Vagina (tissue), 2 donors: ENCODE measurements at regions not wholly inside any gene's neighbourhood (a gene's known extent, or its start where the extent isn't known, plus 50 kb on each side); places are given as distances from the start of the nearest gene placed in this dataset.

Experiments
- DNase-seq, 2 donors: peaks; one replicate each; pipeline ENCODE4 v3.0.0-alpha.2; 2017; ENCODE audit errors: extremely low spot score in 2 of 2
- H3K27ac ChIP-seq: fragments of 200-600 bp; sonication (generic); one replicate; pipeline ENCODE4 v1.5.1; 2019
- H3K27me3 ChIP-seq: fragments of 200-600 bp; sonication (generic); one replicate; pipeline ENCODE4 v1.5.1; 2019
- H3K36me3 ChIP-seq, 2 donors: fragments of 200-600 bp; sonication (generic); one replicate each; pipeline ENCODE4 v1.5.1; 2017 to 2019
- H3K4me1 ChIP-seq: fragments of 200-600 bp; sonication (generic); one replicate; pipeline ENCODE4 v1.5.1; 2019
- H3K4me3 ChIP-seq, 2 donors: fragments of 200-600 bp; sonication (generic); 1 replicate in 1 of 2; 2 replicates in 1 of 2; pipeline ENCODE4 v1.5.1; 2016 to 2019
- H3K9me3 ChIP-seq: fragments of 200-600 bp; sonication (generic); one replicate; pipeline ENCODE4 v1.5.1; 2019
- POLR2A ChIP-seq, 2 donors: fragments of 450-650 bp; IDR thresholded peaks; one replicate each; pipeline ENCODE4 v1.6.1; 2017; ENCODE audit warnings: antibody characterized with exemption in 2 of 2, mild to moderate bottlenecking in 2 of 2, moderate library complexity in 2 of 2
- POLR2AphosphoS5 ChIP-seq, 2 donors: sonication (generic); formaldehyde crosslinking; IDR thresholded peaks; one replicate each; pipeline ENCODE4 v1.9.0; 2017; ENCODE audit warnings: antibody characterized with exemption in 2 of 2, mild to moderate bottlenecking in 2 of 2, low read depth in 1 of 2; ENCODE audit not compliant: insufficient read depth in 1 of 2
- intact Hi-C: fragments of 100-400 bp; cut with DNase I; formaldehyde crosslinking; loops from one replicate; pipeline ENCODE4 v1.15.1; 2023
- TF ChIP-seq, protein P1 (sequence below), 3 experiments: fragments of 450-650 bp in 2 of 3; fragments of 200-600 bp in 1 of 3; sonication (generic) in 1 of 3; IDR thresholded peaks; one replicate each; pipeline ENCODE4 v1.5.1; 2017 to 2019; ENCODE audit warnings: antibody characterized with exemption in 3 of 3, mild to moderate bottlenecking in 2 of 3, moderate library complexity in 2 of 3

DNA sequence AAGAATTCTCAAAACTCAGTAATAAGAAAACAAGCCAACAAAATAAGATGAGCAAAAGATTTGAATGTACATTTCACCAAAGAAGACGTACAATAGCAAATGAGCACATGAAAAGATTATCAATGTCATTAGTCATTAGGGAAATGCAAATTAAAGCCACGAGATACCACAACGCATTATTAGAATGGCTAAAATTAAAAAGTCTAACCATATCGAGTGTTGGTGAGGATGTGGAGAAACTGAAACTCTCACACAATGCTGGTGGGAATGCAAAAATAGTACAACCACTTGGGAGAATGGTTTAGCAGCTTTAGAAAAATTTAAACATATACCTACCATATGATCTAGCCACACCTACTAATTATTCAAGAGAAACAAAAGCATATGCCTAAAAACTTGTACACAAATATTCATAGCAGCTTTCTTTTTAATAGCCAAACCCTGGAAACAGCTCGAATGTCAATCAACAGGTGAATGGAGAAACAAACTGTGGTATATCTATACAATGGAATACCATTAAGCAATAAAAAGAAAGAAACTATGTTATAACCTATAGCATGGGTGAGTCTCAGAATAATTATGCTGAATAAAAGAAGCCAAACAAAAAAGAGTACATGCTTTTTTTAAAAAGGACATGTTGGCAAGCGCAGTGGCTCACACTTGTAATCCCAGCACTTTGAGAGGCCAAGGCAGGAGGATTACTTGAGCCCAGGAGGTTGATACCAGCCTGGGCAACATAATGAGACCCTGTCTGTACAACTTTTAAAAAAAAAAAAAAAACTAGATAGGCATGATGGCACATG lies 103.6 kb downstream of the LITAF start:
- H3K27me3 ChIP-seq = no peaks in the 10 kb centered on the region
- no peaks in the 10 kb centered on the region for H3K9me3 ChIP-seq
- TF ChIP-seq, protein P1, sequence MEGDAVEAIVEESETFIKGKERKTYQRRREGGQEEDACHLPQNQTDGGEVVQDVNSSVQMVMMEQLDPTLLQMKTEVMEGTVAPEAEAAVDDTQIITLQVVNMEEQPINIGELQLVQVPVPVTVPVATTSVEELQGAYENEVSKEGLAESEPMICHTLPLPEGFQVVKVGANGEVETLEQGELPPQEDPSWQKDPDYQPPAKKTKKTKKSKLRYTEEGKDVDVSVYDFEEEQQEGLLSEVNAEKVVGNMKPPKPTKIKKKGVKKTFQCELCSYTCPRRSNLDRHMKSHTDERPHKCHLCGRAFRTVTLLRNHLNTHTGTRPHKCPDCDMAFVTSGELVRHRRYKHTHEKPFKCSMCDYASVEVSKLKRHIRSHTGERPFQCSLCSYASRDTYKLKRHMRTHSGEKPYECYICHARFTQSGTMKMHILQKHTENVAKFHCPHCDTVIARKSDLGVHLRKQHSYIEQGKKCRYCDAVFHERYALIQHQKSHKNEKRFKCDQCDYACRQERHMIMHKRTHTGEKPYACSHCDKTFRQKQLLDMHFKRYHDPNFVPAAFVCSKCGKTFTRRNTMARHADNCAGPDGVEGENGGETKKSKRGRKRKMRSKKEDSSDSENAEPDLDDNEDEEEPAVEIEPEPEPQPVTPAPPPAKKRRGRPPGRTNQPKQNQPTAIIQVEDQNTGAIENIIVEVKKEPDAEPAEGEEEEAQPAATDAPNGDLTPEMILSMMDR (IDR thresholded peaks at IDR 0.05) = no peak
- no peak for TF ChIP-seq POLR2AphosphoS5 (IDR thresholded peaks at IDR 0.05; ENCODE audit: insufficient read depth in 1 of 2, low read depth in 1 of 2)
- no peak for TF ChIP-seq POLR2A (IDR thresholded peaks at IDR 0.05)
- no peak overlapping the region for H3K27ac ChIP-seq
- intact Hi-C loops = loop anchor here (10.0 kb wide), 1 partner anchor 58 kb away; no protein-coding TSS in a partner anchor
- no peak for DNase-seq
- H3K4me3 ChIP-seq = no peak overlapping the region
- H3K36me3 ChIP-seq = no peaks in the 10 kb centered on the region
- H3K4me1 ChIP-seq = no peaks in the 10 kb centered on the region

DNA sequence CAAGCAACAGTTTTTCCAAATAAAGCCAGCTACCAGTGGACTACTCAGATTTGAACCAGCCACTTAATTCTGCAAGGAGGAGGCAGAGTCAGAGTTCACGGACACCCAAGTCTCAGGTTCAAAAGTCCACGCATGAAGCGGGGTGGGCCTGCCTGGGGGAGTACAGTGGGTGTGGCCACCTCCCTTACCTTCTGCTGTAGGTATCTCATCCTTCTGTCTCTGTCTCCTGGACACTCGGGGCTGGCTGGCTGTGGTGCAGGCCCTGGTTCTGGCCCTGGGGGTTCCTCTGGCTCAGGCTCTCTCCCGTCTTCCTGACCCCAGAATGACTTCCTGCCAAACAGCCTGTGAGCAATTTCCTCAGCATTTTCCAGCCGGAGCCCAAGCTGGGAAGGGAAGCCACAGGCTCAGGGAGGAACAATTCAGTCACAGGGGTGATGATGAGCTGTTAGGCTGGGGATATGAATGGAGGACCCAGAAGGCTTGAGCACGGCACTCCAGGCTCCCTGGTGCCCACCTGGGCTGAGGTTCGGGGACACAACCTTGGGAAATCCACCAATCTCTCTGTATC lies 101.9 kb downstream of the LITAF start:
- intact Hi-C loops = loop anchor here (10.0 kb wide), 1 partner anchor 60 kb away; no protein-coding TSS in a partner anchor
- Histone ChIP-seq H3K36me3 (no peaks in the 10 kb centered on the region), H3K4me3 (no peak overlapping the region), H3K9me3 (no peaks in the 10 kb centered on the region), H3K4me1 (no peaks in the 10 kb centered on the region), H3K27ac (no peak overlapping the region), H3K27me3 (no peaks in the 10 kb centered on the region)
- TF ChIP-seq POLR2A (IDR thresholded peaks at IDR 0.05) = no peak
- TF ChIP-seq, protein P1 (IDR thresholded peaks at IDR 0.05) = no peak
- no peak for TF ChIP-seq POLR2AphosphoS5 (IDR thresholded peaks at IDR 0.05; ENCODE audit: insufficient read depth in 1 of 2, low read depth in 1 of 2)
- no peak for DNase-seq

DNA sequence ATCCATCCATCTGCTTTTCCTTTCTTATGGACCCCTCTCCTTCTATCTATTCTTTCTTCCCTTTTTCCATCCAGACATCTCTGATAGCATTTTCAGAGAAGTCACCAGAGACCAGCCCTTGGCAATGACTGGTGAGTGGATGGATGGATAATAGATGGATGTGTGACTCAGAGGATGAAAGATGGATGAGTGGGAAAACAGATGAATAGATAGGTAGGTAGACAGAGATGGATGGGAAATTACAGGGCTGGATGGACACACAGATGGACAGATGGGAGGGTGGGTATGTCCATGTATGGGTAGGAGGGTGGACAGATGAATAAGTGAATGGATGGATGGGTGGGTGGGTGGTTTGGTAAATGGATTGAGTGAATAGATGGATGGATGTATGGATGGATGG lies 101.0 kb downstream of the LITAF start:
- Histone ChIP-seq H3K36me3 (no peaks in the 10 kb centered on the region), H3K27me3 (no peaks in the 10 kb centered on the region)
- intact Hi-C loops = loop anchor here (10.0 kb wide), 1 partner anchor 61 kb away; no protein-coding TSS in a partner anchor

DNA sequence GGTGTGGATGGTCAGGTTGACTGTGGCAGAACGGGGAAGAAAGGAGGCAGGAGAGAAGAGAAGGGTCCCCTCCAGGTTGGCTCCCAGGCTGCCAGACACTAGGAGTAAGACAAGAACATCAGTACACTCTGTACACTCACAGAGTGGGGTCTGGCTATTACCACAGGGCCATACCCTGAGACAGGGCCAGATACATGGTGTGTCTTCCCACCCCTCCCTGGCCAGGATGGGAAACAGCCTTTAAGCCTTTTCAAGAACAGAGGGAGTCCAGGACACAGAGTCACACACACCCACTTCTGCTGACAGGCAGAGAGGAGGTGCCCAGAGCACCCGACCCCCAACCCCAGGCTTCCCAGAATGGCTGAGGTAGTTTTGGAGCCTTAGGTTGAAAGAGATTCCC lies 99.4 kb downstream of the LITAF start:
- no peaks in the 10 kb centered on the region for H3K27me3 ChIP-seq
- DNase-seq = no peak
- no peak overlapping the region for H3K4me3 ChIP-seq
- TF ChIP-seq, protein P1 (IDR thresholded peaks at IDR 0.05) = no peak
- no peak for TF ChIP-seq POLR2AphosphoS5 (IDR thresholded peaks at IDR 0.05; ENCODE audit: insufficient read depth in 1 of 2, low read depth in 1 of 2)
- TF ChIP-seq POLR2A (IDR thresholded peaks at IDR 0.05) = no peak
- H3K4me1 ChIP-seq = no peaks in the 10 kb centered on the region
- no peaks in the 10 kb centered on the region for H3K9me3 ChIP-seq
- no peak overlapping the region for H3K27ac ChIP-seq
- intact Hi-C loops = loop anchor here (10.0 kb wide), 1 partner anchor 62 kb away; no protein-coding TSS in a partner anchor
- H3K36me3 ChIP-seq = no peaks in the 10 kb centered on the region

More for the DNA sequence above, 101.0 kb downstream of the LITAF start:
- TF ChIP-seq, protein P1 (IDR thresholded peaks at IDR 0.05) = no peak
- no peak for TF ChIP-seq POLR2AphosphoS5 (IDR thresholded peaks at IDR 0.05; ENCODE audit: insufficient read depth in 1 of 2, low read depth in 1 of 2)
- TF ChIP-seq POLR2A (IDR thresholded peaks at IDR 0.05) = no peak
- Histone ChIP-seq H3K9me3 (no peaks in the 10 kb centered on the region), H3K4me3 (no peak overlapping the region), H3K4me1 (no peaks in the 10 kb centered on the region), H3K27ac (no peak overlapping the region)
- DNase-seq = no peak

DNA sequence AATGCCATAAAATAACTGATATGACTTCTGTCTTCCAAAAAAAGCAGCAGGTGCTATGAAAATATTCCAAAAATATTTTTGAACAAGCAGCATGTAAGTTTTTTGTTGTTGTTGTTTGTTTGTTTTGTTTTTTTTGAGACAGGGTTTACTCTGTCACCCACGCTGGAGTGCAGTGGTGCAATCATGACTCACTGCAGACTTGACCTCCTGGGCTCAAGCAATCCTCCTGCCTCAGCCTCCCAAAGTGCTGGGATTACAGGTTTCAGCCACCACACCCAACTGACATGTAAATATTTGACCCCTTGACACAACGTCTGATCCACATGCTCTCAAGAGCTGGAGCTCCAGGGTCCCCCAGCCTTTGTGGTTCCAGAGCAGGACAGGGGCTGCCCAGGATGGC lies 98.4 kb downstream of the LITAF start:
- no peaks in the 10 kb centered on the region for H3K9me3 ChIP-seq
- no peaks in the 10 kb centered on the region for H3K27me3 ChIP-seq
- DNase-seq = no peak
- H3K36me3 ChIP-seq = no peaks in the 10 kb centered on the region
- H3K4me1 ChIP-seq = no peaks in the 10 kb centered on the region
- intact Hi-C loops = loop anchor here (10.0 kb wide), 1 partner anchor 64 kb away; no protein-coding TSS in a partner anchor
- no peak overlapping the region for H3K27ac ChIP-seq
- no peak overlapping the region for H3K4me3 ChIP-seq
- TF ChIP-seq POLR2AphosphoS5 (IDR thresholded peaks at IDR 0.05; ENCODE audit: insufficient read depth in 1 of 2, low read depth in 1 of 2) (no peak), POLR2A (IDR thresholded peaks at IDR 0.05) (no peak)
- TF ChIP-seq, protein P1 (IDR thresholded peaks at IDR 0.05) = no peak
